ENCODE measurements at regions not wholly inside any gene's neighbourhood (a gene's known extent, or its start where the extent isn't known, plus 50 kb on each side); places are given as distances from the start of the nearest gene placed in this dataset.

DNA sequence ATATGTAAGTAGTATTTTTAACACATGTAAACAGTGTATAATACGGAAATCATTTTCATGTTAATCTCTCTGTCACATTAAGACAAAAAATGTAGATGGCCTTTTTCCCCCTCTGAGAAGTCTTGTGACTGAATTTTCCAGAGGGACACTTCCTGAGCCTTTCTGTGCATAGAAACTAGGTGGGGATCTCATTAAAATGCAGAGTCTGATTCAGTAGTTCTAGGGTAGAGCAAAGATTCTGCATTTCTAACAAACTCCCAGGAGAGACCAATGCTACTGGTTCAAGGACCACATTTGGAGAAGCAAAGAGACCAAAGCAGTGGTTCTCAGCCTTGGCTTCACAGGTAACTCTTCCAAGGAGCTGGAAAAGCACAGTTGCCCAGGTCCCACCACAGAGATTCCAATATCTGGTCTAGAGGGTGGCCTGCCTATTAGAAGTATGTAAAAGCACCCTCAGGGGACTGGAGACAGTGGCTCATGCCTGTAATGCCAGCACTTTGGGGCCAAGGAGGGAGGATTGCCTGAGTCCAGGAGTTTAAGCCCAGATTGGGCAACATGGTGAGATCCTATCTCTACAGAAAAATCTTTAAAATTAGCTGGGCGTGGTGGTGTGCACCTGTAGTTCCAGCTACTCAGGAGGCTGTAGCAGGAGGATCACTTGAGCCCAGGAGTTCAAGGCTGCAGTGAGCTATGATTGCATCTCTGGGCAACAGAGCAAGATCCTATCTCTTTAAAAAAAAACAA is 378.5 kb downstream of the KIF16B start:
- BruUV-seq (replicated peaks) = no TSS peak
- no peaks in the 10 kb centered on the region for H3K9me3 ChIP-seq (replicated peaks; ENCODE audit: control insufficient read depth, insufficient read depth, low read depth, low read length)
- FAIRE-seq (no peak), DNase-seq (ENCODE audit: extremely low read depth in 1 of 4, low spot score in 3 of 4) (no peak), ATAC-seq (no peak)
- no peaks in the 10 kb centered on the region for H3K9me1 ChIP-seq (ENCODE audit: control insufficient read depth, insufficient read depth, low read length)
- 0% methylated on average over 1 of the region's 2 CpGs for WGBS (ENCODE audit: insufficient coverage, low coverage, missing lambda C conversion rate)
- no peaks in the 10 kb centered on the region; a peak in 1 of 5 replicates for H3K4me1 ChIP-seq (replicated peaks in 1 of 2; ENCODE audit: control insufficient read depth in 2 of 2, insufficient read depth in 2 of 2, low read length in 2 of 2)
- TF ChIP-seq ZNF445 (CRISPR knock-in tag; IDR thresholded peaks at IDR 0.05; ENCODE audit: low read depth) = no peak
- H3K4me2 ChIP-seq (ENCODE audit: insufficient read depth, low read length) = no peak overlapping the region
- no peaks in the 10 kb centered on the region for H4K20me1 ChIP-seq (replicated peaks; ENCODE audit: control insufficient read depth, insufficient read depth, low read length)
- H2AFZ ChIP-seq (ENCODE audit: low read depth, low read length) = no peak overlapping the region
- H3K27me3 ChIP-seq (ENCODE audit: control insufficient read depth in 2 of 2, insufficient read depth in 2 of 2, low read length in 2 of 2) = no peaks in the 10 kb centered on the region
- in situ Hi-C loops (cut with MboI) = no loop called here
- intact Hi-C loops (cut with micrococcal nuclease) = no loop called here
- H3K27ac ChIP-seq (ENCODE audit: extremely low read depth, low read depth, low read length) = no peak overlapping the region
- no peak overlapping the region for H3K4me3 ChIP-seq
- no peaks in the 10 kb centered on the region for H3K79me2 ChIP-seq (ENCODE audit: control insufficient read depth, insufficient read depth, low read length)
- no peak overlapping the region for H3K9ac ChIP-seq (ENCODE audit: insufficient read depth in 1 of 2, low read depth in 2 of 2, low read length in 2 of 2)
- POLR2A ChIA-PET = interaction anchor here (0.7 kb wide), 1 partner anchor 625 kb away, joined by 3 read pairs; no protein-coding TSS in a partner anchor
- CTCF ChIA-PET (ENCODE audit: low intra/inter-chr PET ratio) = no interaction called here
- H3K36me3 ChIP-seq (ENCODE audit: control insufficient read depth, insufficient read depth, low read length) = no peaks in the 10 kb centered on the region

DNA sequence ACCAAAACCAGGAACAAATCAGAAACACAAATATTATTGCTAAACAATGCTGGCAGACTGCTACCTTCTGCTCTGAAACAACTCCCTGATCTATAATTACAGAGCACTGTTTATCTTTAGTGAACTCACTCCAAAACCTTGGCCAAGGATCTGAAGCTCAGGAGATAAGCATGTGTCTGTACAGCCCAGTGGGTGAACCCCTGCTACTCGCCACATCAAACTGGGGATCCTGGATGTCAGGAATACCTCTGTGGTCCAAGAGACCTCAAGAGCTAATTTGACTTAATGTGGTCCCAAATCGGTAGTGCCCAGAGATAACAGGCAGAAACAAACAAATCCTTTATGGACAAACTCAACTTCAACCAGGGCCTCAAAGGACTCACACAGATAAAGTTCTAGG is 381.8 kb downstream of the KIF16B start:
- DNase-seq (ENCODE audit: extremely low read depth in 1 of 4, low spot score in 3 of 4) (peak in 1 of 4 experiments; percentile 1), ATAC-seq (no peak), FAIRE-seq (no peak)
- Histone ChIP-seq H4K20me1 (replicated peaks; ENCODE audit: control insufficient read depth, insufficient read depth, low read length) (no peaks in the 10 kb centered on the region), H3K27ac (ENCODE audit: extremely low read depth, low read depth, low read length) (no peak overlapping the region), H3K9me3 (replicated peaks; ENCODE audit: control insufficient read depth, insufficient read depth, low read depth, low read length) (no peaks in the 10 kb centered on the region; the same call in 1 of the 2 replicates), H3K27me3 (ENCODE audit: control insufficient read depth in 2 of 2, insufficient read depth in 2 of 2, low read length in 2 of 2) (no peaks in the 10 kb centered on the region), H3K9me1 (ENCODE audit: control insufficient read depth, insufficient read depth, low read length) (no peaks in the 10 kb centered on the region), H2AFZ (ENCODE audit: low read depth, low read length) (no peak overlapping the region), H3K79me2 (ENCODE audit: control insufficient read depth, insufficient read depth, low read length) (no peaks in the 10 kb centered on the region), H3K4me2 (ENCODE audit: insufficient read depth, low read length) (no peak overlapping the region), H3K36me3 (ENCODE audit: control insufficient read depth, insufficient read depth, low read length) (no peaks in the 10 kb centered on the region), H3K4me1 (replicated peaks in 1 of 2; ENCODE audit: control insufficient read depth in 2 of 2, insufficient read depth in 2 of 2, low read length in 2 of 2) (no peaks in the 10 kb centered on the region; a peak in 1 of 5 replicates), H3K4me3 (no peak overlapping the region), H3K9ac (ENCODE audit: insufficient read depth in 1 of 2, low read depth in 2 of 2, low read length in 2 of 2) (no peak overlapping the region)
- no TSS peak for BruUV-seq (replicated peaks)
- intact Hi-C loops (cut with micrococcal nuclease) = no loop called here
- WGBS (ENCODE audit: insufficient coverage, low coverage, missing lambda C conversion rate) = 0% methylated on average over 2 of the region's 2 CpGs
- ChIA-PET CTCF (ENCODE audit: low intra/inter-chr PET ratio) (no interaction called here), POLR2A (no interaction called here)
- in situ Hi-C loops (cut with MboI) = no loop called here
- TF ChIP-seq ZNF584 (CRISPR knock-in tag; IDR thresholded peaks at IDR 0.05; ENCODE audit: low read depth) (no peak), CBFA2T3 (IDR thresholded peaks at IDR 0.05) (peak; percentile 43; the same call in 1 of the 2 replicates)

Data from K562 (cell line).